NCI-H2081 treated with DMSO at 0.1 percent for 48 hours (cell line): ENCODE measurements at regions not wholly inside any gene's neighbourhood (a gene's known extent, or its start where the extent isn't known, plus 50 kb on each side); places are given as distances from the start of the nearest gene placed in this dataset.
"Not testable (repeated sequence)": the region's sequence is repeated elsewhere in the genome, so short reads cannot be mapped to it uniquely, and the experiment has no call there.

ENCODE experiments used
- DNase-seq: peaks from one replicate; lab custom pipeline; 2025; lab: John Stamatoyannopoulos, UW

- DNase-seq: no peak
Observed at GRCh38 chr5:18240971-18241370, 606.7 kb downstream of the TAF11L14 start.

GRCh38 chr5:18243846-18244245, 609.6 kb downstream of the TAF11L14 start:
- no peak for DNase-seq

- DNase-seq: no peak
Observed at GRCh38 chr5:18244309-18244708, 610.0 kb downstream of the TAF11L14 start.

- DNase-seq: no peak
Observed at GRCh38 chr5:18252559-18252958, 618.3 kb downstream of the TAF11L14 start.

- no peak for DNase-seq
Observed at GRCh38 chr5:18264126-18264882, 630.0 kb downstream of the TAF11L14 start.

GRCh38 chr5:18270635-18271338, 636.5 kb downstream of the TAF11L14 start:
- DNase-seq: no peak

GRCh38 chr5:18276939-18277338, 642.7 kb downstream of the TAF11L14 start:
- no peak for DNase-seq

- DNase-seq: peak; percentile 91
Observed at GRCh38 chr5:18281947-18282581, 647.8 kb downstream of the TAF11L14 start.

- no peak for DNase-seq
Observed at GRCh38 chr5:18285257-18285656, 651.0 kb downstream of the TAF11L14 start.

GRCh38 chr5:18292146-18292545, 657.9 kb downstream of the TAF11L14 start:
- DNase-seq: no peak

- not testable (repeated sequence) for DNase-seq
Observed at GRCh38 chr5:18295696-18296095, 661.4 kb downstream of the TAF11L14 start.

- DNase-seq: no peak
Observed at GRCh38 chr5:18299166-18299565, 664.9 kb downstream of the TAF11L14 start.

GRCh38 chr5:18305288-18305924, 671.1 kb downstream of the TAF11L14 start:
- DNase-seq: peak; percentile 49

GRCh38 chr5:18311266-18311665, 677.0 kb downstream of the TAF11L14 start:
- no peak for DNase-seq

- DNase-seq: no peak
Observed at GRCh38 chr5:18312016-18312415, 677.8 kb downstream of the TAF11L14 start.

- peak; percentile 25 for DNase-seq
Observed at GRCh38 chr5:18314192-18314778, 680.0 kb downstream of the TAF11L14 start.

- DNase-seq: no peak
Observed at GRCh38 chr5:18321262-18321942, 687.1 kb downstream of the TAF11L14 start.

GRCh38 chr5:18323891-18324290, 689.6 kb downstream of the TAF11L14 start:
- no peak for DNase-seq

GRCh38 chr5:18325431-18325830, 691.2 kb downstream of the TAF11L14 start:
- DNase-seq: no peak

- no peak for DNase-seq
Observed at GRCh38 chr5:18329328-18329727, 695.1 kb downstream of the TAF11L14 start.

GRCh38 chr5:18333841-18334240, 699.6 kb downstream of the TAF11L14 start:
- DNase-seq: no peak

GRCh38 chr5:18334949-18335348, 700.7 kb downstream of the TAF11L14 start:
- no peak for DNase-seq
